NCI-H1105 (cell line): ENCODE measurements at regions not wholly inside any gene's neighbourhood (a gene's known extent, or its start where the extent isn't known, plus 50 kb on each side); places are given as distances from the start of the nearest gene placed in this dataset.

Experiments used
- DNase-seq: peaks from one replicate; lab custom pipeline; 2025; lab: John Stamatoyannopoulos, UW

GRCh38 chr3:28738425-28738824, 389.8 kb upstream of the AZI2 start:
- no peak for DNase-seq

GRCh38 chr3:28739647-28740046, 391.0 kb upstream of the AZI2 start:
- no peak for DNase-seq

- DNase-seq = no peak
Measured at GRCh38 chr3:28743271-28743670, 394.6 kb upstream of the AZI2 start.

GRCh38 chr3:28743831-28744230, 395.2 kb upstream of the AZI2 start:
- no peak for DNase-seq

GRCh38 chr3:28745436-28745835, 396.8 kb upstream of the AZI2 start:
- no peak for DNase-seq

- no peak for DNase-seq
Measured at GRCh38 chr3:28745916-28746617, 397.4 kb upstream of the AZI2 start.

- no peak for DNase-seq
Measured at GRCh38 chr3:28746990-28747389, 398.4 kb upstream of the AZI2 start.

GRCh38 chr3:28751864-28752263, 403.2 kb upstream of the AZI2 start:
- DNase-seq = no peak

GRCh38 chr3:28752290-28752689, 403.7 kb upstream of the AZI2 start:
- DNase-seq = no peak

GRCh38 chr3:28756056-28756455, 407.4 kb upstream of the AZI2 start:
- no peak for DNase-seq

GRCh38 chr3:28758115-28758514, 409.5 kb upstream of the AZI2 start:
- no peak for DNase-seq

- DNase-seq = no peak
Measured at GRCh38 chr3:28761375-28761774, 412.8 kb upstream of the AZI2 start.

GRCh38 chr3:28765194-28765593, 416.6 kb upstream of the AZI2 start:
- DNase-seq = no peak

- no peak for DNase-seq
Measured at GRCh38 chr3:28768439-28768838, 419.8 kb upstream of the AZI2 start.

GRCh38 chr3:28777806-28778475, 429.3 kb upstream of the AZI2 start:
- no peak for DNase-seq

GRCh38 chr3:28780480-28780879, 431.9 kb upstream of the AZI2 start:
- DNase-seq = no peak

GRCh38 chr3:28781053-28781452, 432.4 kb upstream of the AZI2 start:
- DNase-seq = no peak

- no peak for DNase-seq
Measured at GRCh38 chr3:28786446-28786845, 437.8 kb upstream of the AZI2 start.

- DNase-seq = no peak
Measured at GRCh38 chr3:28788571-28788970, 439.9 kb upstream of the AZI2 start.

GRCh38 chr3:28791713-28792255, 443.2 kb upstream of the AZI2 start:
- DNase-seq = no peak

- DNase-seq = no peak
Measured at GRCh38 chr3:28792604-28793003, 444.0 kb upstream of the AZI2 start.

- no peak for DNase-seq
Measured at GRCh38 chr3:28799084-28799483, 450.5 kb upstream of the AZI2 start.

- no peak for DNase-seq
Measured at GRCh38 chr3:28800203-28800602, 451.6 kb upstream of the AZI2 start.

- no peak for DNase-seq
Measured at GRCh38 chr3:28808068-28808467, 459.4 kb upstream of the AZI2 start.
